ENCODE measurements at regions not wholly inside any gene's neighbourhood (a gene's known extent, or its start where the extent isn't known, plus 50 kb on each side); places are given as distances from the start of the nearest gene placed in this dataset.
"Not testable (repeated sequence)": the region's sequence is repeated elsewhere in the genome, so short reads cannot be mapped to it uniquely, and the experiment has no call there.

DNA sequence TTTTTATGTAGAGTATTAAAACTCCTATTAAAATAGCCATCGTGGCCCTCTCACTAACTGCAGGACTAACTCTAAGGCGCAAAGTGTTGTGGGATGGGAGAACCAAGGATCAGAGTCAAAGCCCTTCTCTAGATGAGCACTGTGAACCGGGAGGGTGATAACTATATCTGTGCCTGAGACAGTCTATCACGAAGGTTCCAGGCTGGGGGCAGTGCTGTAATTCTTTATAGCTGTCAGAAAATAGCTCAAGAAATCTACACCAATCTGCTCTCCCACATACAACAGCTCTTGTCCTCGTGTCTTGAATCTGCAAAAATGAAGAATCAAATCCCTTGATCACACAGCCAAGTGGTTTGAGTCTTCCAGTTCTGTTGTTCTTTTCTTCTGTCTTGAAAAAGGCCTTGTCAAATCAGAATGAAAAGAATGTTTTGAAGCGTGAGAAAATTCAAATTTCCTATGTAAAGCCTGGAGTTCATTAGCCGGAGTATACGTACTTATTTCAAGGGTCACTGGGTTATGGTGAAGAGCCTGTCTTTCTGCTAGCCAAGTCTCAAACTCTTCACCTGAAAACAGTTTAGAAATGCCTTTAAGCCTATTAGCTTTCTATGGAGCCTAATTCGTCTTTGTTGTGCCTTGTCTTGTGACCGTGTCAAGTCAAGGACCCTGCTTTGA lies 185.3 kb upstream of the NECTIN3 start (continued):
- no peak for TF ChIP-seq MXI1 (IDR thresholded peaks at IDR 0.05; ENCODE audit: low read depth, low read length)

GRCh38 chr3:110887176-110887575 lies 184.4 kb upstream of the NECTIN3 start:
- POLR2A ChIA-PET = no interaction called here
- H3K4me1 ChIP-seq (ENCODE audit: control insufficient read depth, insufficient read depth, low read length) = no peaks in the 10 kb centered on the region
- in situ Hi-C loops (cut with MboI) = no loop called here
- no peak overlapping the region for H3K4me2 ChIP-seq (ENCODE audit: control insufficient read depth, insufficient read depth)
- H3K9me3 ChIP-seq (replicated peaks; ENCODE audit: control insufficient read depth, insufficient read depth, low read length) = no peaks in the 10 kb centered on the region
- H3K36me3 ChIP-seq (ENCODE audit: control insufficient read depth in 2 of 2, insufficient read depth in 2 of 2, low read length in 1 of 2) = no peaks in the 10 kb centered on the region
- CTCF ChIA-PET = interaction anchor here (0.8 kb wide), 1 partner anchor 35 kb away, joined by 4 read pairs; no protein-coding TSS in a partner anchor
- BruUV-seq (replicated peaks) = no TSS peak
- no peak overlapping the region for H2AFZ ChIP-seq (ENCODE audit: control insufficient read depth, low read depth, low read length)
- H3K27me3 ChIP-seq (replicated peaks in 1 of 2; ENCODE audit: control insufficient read depth in 2 of 2, insufficient read depth in 2 of 2, low read length in 1 of 2) = no peaks in the 10 kb centered on the region
- H4K20me1 ChIP-seq (ENCODE audit: control insufficient read depth, insufficient read depth) = no peaks in the 10 kb centered on the region
- no peak overlapping the region for H3K9ac ChIP-seq (ENCODE audit: control insufficient read depth, insufficient read depth, low read length)
- no peaks in the 10 kb centered on the region for H3K79me2 ChIP-seq (ENCODE audit: control insufficient read depth, insufficient read depth, low read length)
- no peak overlapping the region for H3K27ac ChIP-seq (ENCODE audit: control insufficient read depth, insufficient read depth)
- SMC1A ChIA-PET (ENCODE audit: uncharacterized antibody, unreplicated experiment) = interaction anchor here (1.0 to 1.4 kb wide), 2 partner anchors 10 to 25 kb away, joined by 3 read pairs; no protein-coding TSS in a partner anchor
- 0% methylated on average over 1 of the region's 1 CpG for WGBS (ENCODE audit: insufficient coverage, insufficient replicate concordance, low lambda C conversion rate, missing lambda C conversion rate)
- H3K4me3 ChIP-seq = no peak overlapping the region
- DNase-seq (ENCODE audit: low read depth, low spot score) (no peak), FAIRE-seq (no peak), ATAC-seq (no peak)
- intact Hi-C loops (cut with micrococcal nuclease; ENCODE audit: unreplicated experiment) = no loop called here
- RAD21 ChIA-PET (ENCODE audit: unreplicated experiment) = no interaction called here
- TF ChIP-seq CREM (IDR thresholded peaks at IDR 0.05; ENCODE audit: low read depth) (no peak), CBX3 (IDR thresholded peaks at IDR 0.05; ENCODE audit: borderline replicate concordance, low read depth) (no peak), ZNF592 (IDR thresholded peaks at IDR 0.05) (no peak), MTA2 (IDR thresholded peaks at IDR 0.05; ENCODE audit: low read depth) (no peak)

- H3K9ac ChIP-seq (ENCODE audit: control insufficient read depth, insufficient read depth, low read length); in situ Hi-C loops (cut with MboI); RAD21 ChIA-PET (ENCODE audit: unreplicated experiment); H4K20me1 ChIP-seq (ENCODE audit: control insufficient read depth, insufficient read depth); H3K9me3 ChIP-seq (replicated peaks; ENCODE audit: control insufficient read depth, insufficient read depth, low read length); H2AFZ ChIP-seq (ENCODE audit: control insufficient read depth, low read depth, low read length); FAIRE-seq; ATAC-seq; DNase-seq (ENCODE audit: low read depth, low spot score); H3K4me3 ChIP-seq; H3K4me2 ChIP-seq (ENCODE audit: control insufficient read depth, insufficient read depth); CTCF ChIA-PET; SMC1A ChIA-PET (ENCODE audit: uncharacterized antibody, unreplicated experiment); H3K27ac ChIP-seq (ENCODE audit: control insufficient read depth, insufficient read depth); intact Hi-C loops (cut with micrococcal nuclease; ENCODE audit: unreplicated experiment); H3K79me2 ChIP-seq (ENCODE audit: control insufficient read depth, insufficient read depth, low read length); POLR2A ChIA-PET; H3K36me3 ChIP-seq (ENCODE audit: control insufficient read depth in 2 of 2, insufficient read depth in 2 of 2, low read length in 1 of 2); H3K4me1 ChIP-seq (ENCODE audit: control insufficient read depth, insufficient read depth, low read length); H3K27me3 ChIP-seq (replicated peaks in 1 of 2; ENCODE audit: control insufficient read depth in 2 of 2, insufficient read depth in 2 of 2, low read length in 1 of 2); BruUV-seq (replicated peaks): not testable (repeated sequence)
- WGBS (ENCODE audit: insufficient coverage, insufficient replicate concordance, low lambda C conversion rate, missing lambda C conversion rate) = 72% methylated on average over 25 of the region's 33 CpGs
These were observed 182.8 kb upstream of the NECTIN3 start for GRCh38 chr3:110888625-110889375.

Measured in GM12878 (cell line).